ENCODE measurements at regions not wholly inside any gene's neighbourhood (a gene's known extent, or its start where the extent isn't known, plus 50 kb on each side); places are given as distances from the start of the nearest gene placed in this dataset.
A peak's percentile ranks its signal among the peaks of the same experiment; 100 is the strongest.

DNA sequence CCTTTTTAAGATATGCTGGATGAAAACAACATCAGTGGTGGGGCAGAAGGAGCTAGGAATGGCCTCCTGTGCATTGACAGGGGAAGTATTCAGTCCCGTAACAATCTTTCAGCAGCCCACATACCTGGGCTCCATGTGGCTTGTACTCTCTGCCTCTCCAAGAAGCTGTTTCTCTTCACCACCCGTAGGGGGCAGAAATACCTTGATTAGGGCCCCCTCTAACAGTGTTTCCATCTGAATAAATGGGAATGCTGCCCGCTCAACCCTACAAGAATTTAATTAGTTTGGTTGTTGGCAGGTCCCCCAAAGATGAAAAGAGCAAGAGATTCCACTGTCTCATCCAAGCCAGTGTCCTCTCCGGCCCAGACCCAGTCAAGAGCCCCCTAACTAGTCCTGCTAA is 155.2 kb downstream of the SMIM20 start:
- no peaks in the 10 kb centered on the region for H3K4me1 ChIP-seq
- H3K36me3 ChIP-seq = no peaks in the 10 kb centered on the region
- no peak for TF ChIP-seq POLR2A (IDR thresholded peaks at IDR 0.05; ENCODE audit: low read depth)
- TF ChIP-seq, protein P1, sequence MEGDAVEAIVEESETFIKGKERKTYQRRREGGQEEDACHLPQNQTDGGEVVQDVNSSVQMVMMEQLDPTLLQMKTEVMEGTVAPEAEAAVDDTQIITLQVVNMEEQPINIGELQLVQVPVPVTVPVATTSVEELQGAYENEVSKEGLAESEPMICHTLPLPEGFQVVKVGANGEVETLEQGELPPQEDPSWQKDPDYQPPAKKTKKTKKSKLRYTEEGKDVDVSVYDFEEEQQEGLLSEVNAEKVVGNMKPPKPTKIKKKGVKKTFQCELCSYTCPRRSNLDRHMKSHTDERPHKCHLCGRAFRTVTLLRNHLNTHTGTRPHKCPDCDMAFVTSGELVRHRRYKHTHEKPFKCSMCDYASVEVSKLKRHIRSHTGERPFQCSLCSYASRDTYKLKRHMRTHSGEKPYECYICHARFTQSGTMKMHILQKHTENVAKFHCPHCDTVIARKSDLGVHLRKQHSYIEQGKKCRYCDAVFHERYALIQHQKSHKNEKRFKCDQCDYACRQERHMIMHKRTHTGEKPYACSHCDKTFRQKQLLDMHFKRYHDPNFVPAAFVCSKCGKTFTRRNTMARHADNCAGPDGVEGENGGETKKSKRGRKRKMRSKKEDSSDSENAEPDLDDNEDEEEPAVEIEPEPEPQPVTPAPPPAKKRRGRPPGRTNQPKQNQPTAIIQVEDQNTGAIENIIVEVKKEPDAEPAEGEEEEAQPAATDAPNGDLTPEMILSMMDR (IDR thresholded peaks at IDR 0.05) = no peak
- TF ChIP-seq EP300 (IDR thresholded peaks at IDR 0.05) = no peak
- no peak for TF ChIP-seq POLR2AphosphoS5 (IDR thresholded peaks at IDR 0.05)
- no peak for DNase-seq (ENCODE audit: extremely low spot score)
- H3K9me3 ChIP-seq = no peaks in the 10 kb centered on the region
- 65% methylated on average over 4 of the region's 4 CpGs for WGBS
- intact Hi-C loops (cut with DNase I) = no loop called here
- H3K4me3 ChIP-seq = no peak overlapping the region
- no peak overlapping the region for H3K27ac ChIP-seq (replicated peaks in 1 of 4)
- no peaks in the 10 kb centered on the region for H3K27me3 ChIP-seq

- H3K9me3 ChIP-seq = no peaks in the 10 kb centered on the region
- no peaks in the 10 kb centered on the region for H3K4me1 ChIP-seq
- no peak for DNase-seq (ENCODE audit: extremely low spot score)
- TF ChIP-seq, protein P1 (IDR thresholded peaks at IDR 0.05) = no peak
- TF ChIP-seq POLR2A (IDR thresholded peaks at IDR 0.05; ENCODE audit: low read depth) = no peak
- TF ChIP-seq POLR2AphosphoS5 (IDR thresholded peaks at IDR 0.05) = no peak
- TF ChIP-seq EP300 (IDR thresholded peaks at IDR 0.05) = no peak
- 82% methylated on average over 3 of the region's 3 CpGs for WGBS
- no peak overlapping the region for H3K4me3 ChIP-seq
- intact Hi-C loops (cut with DNase I) = no loop called here
- no peaks in the 10 kb centered on the region for H3K36me3 ChIP-seq
- H3K27ac ChIP-seq (replicated peaks in 1 of 4) = no peak overlapping the region
- peaks cover 0 to 2% (median 0%) of the 10 kb centered on the region in 4 donors for H3K27me3 ChIP-seq
Observed at GRCh38 chr4:26071688-26072087, 157.7 kb downstream of the SMIM20 start.

DNA sequence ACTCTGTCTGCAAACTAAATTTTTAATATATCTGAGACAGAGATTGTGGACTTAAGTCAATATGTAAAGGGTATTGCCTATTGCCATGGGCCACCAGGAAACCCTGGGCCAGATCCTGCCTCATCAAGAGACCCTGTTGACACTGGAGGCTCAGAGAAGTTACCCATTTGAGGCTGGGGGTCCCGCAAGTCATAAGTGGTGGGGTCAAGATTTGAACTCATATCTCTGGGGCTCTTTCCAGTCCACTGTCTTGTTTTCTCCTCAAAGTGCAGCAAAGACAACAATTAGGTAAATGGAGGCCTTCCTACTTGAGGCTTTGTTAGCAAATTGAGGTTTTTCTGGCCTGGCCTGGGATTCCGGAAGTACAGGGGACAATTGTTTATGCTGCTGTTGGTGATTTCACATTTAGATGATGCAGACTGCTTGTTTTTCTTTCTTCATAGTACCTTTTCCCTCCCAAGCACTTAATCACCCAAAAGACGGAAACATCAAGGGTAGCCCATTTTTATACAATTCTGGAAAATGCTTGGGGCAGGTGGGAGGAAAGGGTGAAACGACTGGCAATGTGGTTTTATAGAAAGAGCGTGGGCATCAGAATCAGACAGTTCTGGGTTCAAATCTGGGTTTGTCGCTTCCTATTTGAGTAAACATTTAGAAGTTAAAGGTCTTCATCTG is 160.0 kb downstream of the SMIM20 start:
- Histone ChIP-seq H3K9me3 (no peaks in the 10 kb centered on the region), H3K27me3 (peaks cover 0 to 4% (median 0%) of the 10 kb centered on the region in 4 donors), H3K36me3 (no peaks in the 10 kb centered on the region), H3K27ac (replicated peaks in 1 of 4) (no peak overlapping the region), H3K4me3 (no peak overlapping the region), H3K4me1 (peaks cover 0 to 5% (median 0%) of the 10 kb centered on the region in 4 donors)
- intact Hi-C loops (cut with DNase I) = no loop called here
- 86% methylated on average over 6 of the region's 6 CpGs for WGBS
- TF ChIP-seq EP300 (IDR thresholded peaks at IDR 0.05) = no peak
- TF ChIP-seq POLR2AphosphoS5 (IDR thresholded peaks at IDR 0.05) = no peak
- no peak for TF ChIP-seq POLR2A (IDR thresholded peaks at IDR 0.05; ENCODE audit: low read depth)
- TF ChIP-seq, protein P1 (IDR thresholded peaks at IDR 0.05) = no peak
- DNase-seq (ENCODE audit: extremely low spot score) = no peak

- intact Hi-C loops (cut with DNase I) = no loop called here
- H3K36me3 ChIP-seq = no peaks in the 10 kb centered on the region
- H3K4me3 ChIP-seq = no peak overlapping the region
- H3K27me3 ChIP-seq = peaks cover 0 to 4% (median 0%) of the 10 kb centered on the region in 4 donors
- H3K4me1 ChIP-seq = peaks cover 0 to 5% (median 0%) of the 10 kb centered on the region in 4 donors
- no peaks in the 10 kb centered on the region for H3K9me3 ChIP-seq
- WGBS = 64% methylated on average over 8 of the region's 8 CpGs
- peak overlapping the region; percentile 2 to 39 (median 18) for H3K27ac ChIP-seq (replicated peaks in 1 of 4)
- TF ChIP-seq EP300 (IDR thresholded peaks at IDR 0.05) (no peak), POLR2AphosphoS5 (IDR thresholded peaks at IDR 0.05) (peak in 1 of 2 donors; percentile 32)
- TF ChIP-seq, protein P1 (IDR thresholded peaks at IDR 0.05) = no peak
- no peak for DNase-seq (ENCODE audit: extremely low spot score)
Observed at GRCh38 chr4:26074712-26075430, 160.9 kb downstream of the SMIM20 start.

All from esophagus muscularis mucosa (tissue), 4 donors.